GM10266 (cell line): ENCODE measurements at regions not wholly inside any gene's neighbourhood (a gene's known extent, or its start where the extent isn't known, plus 50 kb on each side); places are given as distances from the start of the nearest gene placed in this dataset.
"Not testable (repeated sequence)": the region's sequence is repeated elsewhere in the genome, so short reads cannot be mapped to it uniquely, and the experiment has no call there.

Source experiments
- DNase-seq: peaks from one replicate; pipeline ENCODE4 v3.0.0; 2012; ENCODE audit errors: extremely low spot score
- CTCF ChIP-seq: IDR thresholded peaks from 2 replicates; pipeline ENCODE4 v1.5.1; 2012; ENCODE audit warnings: mild to moderate bottlenecking, low read depth; ENCODE audit not compliant: control insufficient read depth, insufficient read depth; ENCODE audit errors: missing control alignments

GRCh38 chr2:16750175-16750924 is 84.7 kb upstream of the CYRIA start:
- no peak for TF ChIP-seq CTCF
- no peak for DNase-seq

DNA sequence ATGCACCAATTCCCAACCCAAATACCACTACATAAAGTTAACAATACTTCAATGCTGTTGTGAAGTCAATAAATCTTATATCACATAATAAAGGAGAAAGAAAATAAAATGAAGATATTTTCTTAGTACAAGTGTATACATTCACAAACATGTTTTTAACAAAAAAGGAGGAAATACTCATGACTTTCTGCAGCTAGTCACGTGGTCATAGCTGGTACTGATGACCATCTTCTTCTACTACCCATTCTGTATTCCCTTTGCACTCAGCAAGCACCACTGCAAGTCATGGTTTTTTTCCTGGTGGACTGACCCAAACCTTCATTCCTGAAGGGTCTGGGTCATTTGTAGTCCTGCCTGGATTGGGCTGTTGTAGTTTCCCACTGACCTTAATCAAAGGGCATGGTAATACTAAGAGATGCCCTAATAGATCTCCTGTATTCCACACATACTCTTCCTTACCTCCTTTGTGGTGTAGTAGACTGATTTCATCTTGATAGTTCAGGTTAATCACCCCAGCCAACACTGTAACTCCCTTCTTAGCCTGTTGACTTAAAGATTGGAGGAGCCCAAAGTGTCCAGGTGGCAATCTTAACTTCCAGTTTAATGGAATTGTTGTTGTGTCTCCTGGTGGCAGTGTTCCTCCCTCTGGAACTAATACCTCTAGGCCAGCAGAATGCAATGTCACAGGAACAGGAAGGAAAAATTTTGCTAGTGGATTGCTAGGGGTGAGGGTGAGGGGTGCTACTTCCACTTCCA is 83.1 kb upstream of the CYRIA start:
- DNase-seq = not testable (repeated sequence)

GRCh38 chr2:16747689-16748088 is 82.1 kb upstream of the CYRIA start:
- DNase-seq = no peak
- TF ChIP-seq CTCF = no peak

DNA sequence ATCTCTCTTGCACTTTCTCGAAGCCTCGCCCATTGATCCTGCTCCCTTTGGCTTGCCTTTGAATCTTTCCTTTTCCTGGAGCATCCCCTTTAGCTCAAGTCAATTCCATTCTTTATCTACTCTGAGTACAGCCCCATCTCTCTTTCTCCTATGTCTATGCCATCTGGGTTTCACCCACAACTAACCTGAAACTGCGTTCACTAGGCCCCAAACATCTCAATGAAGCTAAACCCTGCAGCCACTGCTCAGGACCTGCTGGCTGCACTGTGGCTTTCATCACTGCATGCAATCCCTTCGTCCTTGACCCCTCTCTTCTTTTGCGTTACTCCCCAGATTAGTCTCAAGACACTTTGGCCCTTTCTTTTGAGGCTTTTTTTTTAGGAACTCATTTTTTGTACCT is 81.6 kb upstream of the CYRIA start:
- TF ChIP-seq CTCF = no peak

DNA sequence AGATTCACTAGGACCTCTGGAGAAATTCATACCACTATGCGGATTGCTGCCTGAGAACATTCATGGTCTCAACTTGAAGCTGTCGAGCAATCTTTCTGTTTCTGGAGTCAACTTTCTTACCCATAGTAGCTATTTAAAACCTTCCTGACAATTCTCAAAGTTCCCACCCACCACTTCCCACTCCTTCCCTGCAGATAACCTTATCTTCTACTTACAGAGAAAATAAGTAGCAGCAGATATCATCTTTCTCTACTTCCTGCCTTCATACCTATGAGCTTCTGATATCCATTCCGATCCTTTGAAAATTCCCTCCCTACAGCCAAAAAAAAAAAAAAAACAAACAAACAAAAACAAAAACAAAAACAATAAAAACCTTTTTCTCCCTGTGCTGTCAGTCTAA is 81.2 kb upstream of the CYRIA start:
- TF ChIP-seq CTCF = no peak
- DNase-seq = no peak

More for the DNA sequence above, 81.6 kb upstream of the CYRIA start:
- DNase-seq = no peak

GRCh38 chr2:16746329-16746728 is 80.7 kb upstream of the CYRIA start:
- DNase-seq = no peak
- TF ChIP-seq CTCF = no peak

- no peak for DNase-seq
These were observed 79.8 kb upstream of the CYRIA start for GRCh38 chr2:16745466-16745865.

More at GRCh38 chr2:16745466-16745865, 79.8 kb upstream of the CYRIA start:
- TF ChIP-seq CTCF = no peak
